Mucosa of descending colon (tissue), 3 donors: ENCODE measurements at regions not wholly inside any gene's neighbourhood (a gene's known extent, or its start where the extent isn't known, plus 50 kb on each side); places are given as distances from the start of the nearest gene placed in this dataset.

ENCODE experiments used
- ATAC-seq: fragments of 200-7000 bp; cut with Tn5 transposase; one replicate; pipeline ENCODE4 v1.9.1; 2020; ENCODE audit warnings: mild to moderate bottlenecking, moderate library complexity
- DNase-seq, 3 donors: peaks; one replicate each; pipeline ENCODE4 v3.0.0-alpha.2; 2020
- H3K36me3 ChIP-seq: fragments of 200-600 bp; one replicate; pipeline ENCODE4 v1.8.0; 2021; ENCODE audit warnings: low read depth, mild to moderate bottlenecking
- H3K4me1 ChIP-seq: fragments of 200-600 bp; one replicate; pipeline ENCODE4 v1.8.0; 2021; ENCODE audit warnings: low read depth, mild to moderate bottlenecking
- H3K4me3 ChIP-seq: fragments of 200-600 bp; one replicate; pipeline ENCODE4 v1.8.0; 2021; ENCODE audit warnings: mild to moderate bottlenecking
- H3K9me3 ChIP-seq: fragments of 200-600 bp; one replicate; pipeline ENCODE4 v1.8.0; 2021; ENCODE audit warnings: mild to moderate bottlenecking
- intact Hi-C, 2 donors: fragments of 100-400 bp; cut with DNase I in 1 of 2; cut with micrococcal nuclease in 1 of 2; formaldehyde crosslinking; loops; one replicate each; pipeline versions ENCODE4 v1.11.0 to v1.11.1; 2022; cut with DNase I, micrococcal nuclease
- TF ChIP-seq, protein P1 (sequence below): fragments of 200-600 bp; IDR thresholded peaks from one replicate; pipeline ENCODE4 v1.8.0; 2022; ENCODE audit warnings: antibody characterized with exemption, mild to moderate bottlenecking
- donor health status: DM: no; HTN: no; CAD: no; lungs with moderate emphysema.
- donor health status: DM: no; HTN: no; CAD: no.
- donor health status: DM: no; HTN: yes; CAD: no.

- Histone ChIP-seq H3K4me3 (no peak overlapping the region), H3K9me3 (no peaks in the 10 kb centered on the region), H3K36me3 (no peaks in the 10 kb centered on the region), H3K4me1 (no peaks in the 10 kb centered on the region)
- DNase-seq (no peak), ATAC-seq (no peak)
- TF ChIP-seq, protein P1, sequence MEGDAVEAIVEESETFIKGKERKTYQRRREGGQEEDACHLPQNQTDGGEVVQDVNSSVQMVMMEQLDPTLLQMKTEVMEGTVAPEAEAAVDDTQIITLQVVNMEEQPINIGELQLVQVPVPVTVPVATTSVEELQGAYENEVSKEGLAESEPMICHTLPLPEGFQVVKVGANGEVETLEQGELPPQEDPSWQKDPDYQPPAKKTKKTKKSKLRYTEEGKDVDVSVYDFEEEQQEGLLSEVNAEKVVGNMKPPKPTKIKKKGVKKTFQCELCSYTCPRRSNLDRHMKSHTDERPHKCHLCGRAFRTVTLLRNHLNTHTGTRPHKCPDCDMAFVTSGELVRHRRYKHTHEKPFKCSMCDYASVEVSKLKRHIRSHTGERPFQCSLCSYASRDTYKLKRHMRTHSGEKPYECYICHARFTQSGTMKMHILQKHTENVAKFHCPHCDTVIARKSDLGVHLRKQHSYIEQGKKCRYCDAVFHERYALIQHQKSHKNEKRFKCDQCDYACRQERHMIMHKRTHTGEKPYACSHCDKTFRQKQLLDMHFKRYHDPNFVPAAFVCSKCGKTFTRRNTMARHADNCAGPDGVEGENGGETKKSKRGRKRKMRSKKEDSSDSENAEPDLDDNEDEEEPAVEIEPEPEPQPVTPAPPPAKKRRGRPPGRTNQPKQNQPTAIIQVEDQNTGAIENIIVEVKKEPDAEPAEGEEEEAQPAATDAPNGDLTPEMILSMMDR, result no peak
- intact Hi-C loops, result no loop called here
These were observed 575.1 kb downstream of the SLITRK6 start for GRCh38 chr13:85223883-85224656.

- TF ChIP-seq, protein P1, result no peak
- intact Hi-C loops, result no loop called here
- no peak for ATAC-seq
- Histone ChIP-seq H3K4me3 (no peak overlapping the region), H3K4me1 (no peaks in the 10 kb centered on the region), H3K36me3 (no peaks in the 10 kb centered on the region), H3K9me3 (no peaks in the 10 kb centered on the region)
- DNase-seq, result no peak
These were observed 582.6 kb downstream of the SLITRK6 start for GRCh38 chr13:85216576-85216975.

DNA sequence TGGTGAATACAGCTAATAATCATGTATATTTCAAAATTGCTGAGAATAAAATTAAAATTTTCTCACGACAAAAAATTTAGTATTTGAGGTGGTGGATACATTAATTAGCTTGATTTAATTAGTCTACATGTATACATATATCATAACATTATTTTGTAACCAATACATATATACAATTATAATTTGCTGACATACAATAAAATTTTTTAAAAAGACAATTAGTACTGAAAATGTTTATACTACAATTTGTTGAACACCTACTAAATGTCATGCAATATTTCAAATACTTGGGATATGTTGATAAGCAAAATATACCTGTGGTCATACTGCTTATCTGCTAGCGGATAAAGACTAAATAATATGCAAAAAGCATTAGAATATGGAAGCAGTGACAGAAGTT, 586.5 kb downstream of the SLITRK6 start:
- Histone ChIP-seq H3K36me3 (no peaks in the 10 kb centered on the region), H3K4me3 (no peak overlapping the region), H3K9me3 (peaks cover 7% of the 10 kb centered on the region), H3K4me1 (no peaks in the 10 kb centered on the region)
- no peak for DNase-seq
- ATAC-seq, result no peak
- intact Hi-C loops, result no loop called here
- TF ChIP-seq, protein P1, result no peak

DNA sequence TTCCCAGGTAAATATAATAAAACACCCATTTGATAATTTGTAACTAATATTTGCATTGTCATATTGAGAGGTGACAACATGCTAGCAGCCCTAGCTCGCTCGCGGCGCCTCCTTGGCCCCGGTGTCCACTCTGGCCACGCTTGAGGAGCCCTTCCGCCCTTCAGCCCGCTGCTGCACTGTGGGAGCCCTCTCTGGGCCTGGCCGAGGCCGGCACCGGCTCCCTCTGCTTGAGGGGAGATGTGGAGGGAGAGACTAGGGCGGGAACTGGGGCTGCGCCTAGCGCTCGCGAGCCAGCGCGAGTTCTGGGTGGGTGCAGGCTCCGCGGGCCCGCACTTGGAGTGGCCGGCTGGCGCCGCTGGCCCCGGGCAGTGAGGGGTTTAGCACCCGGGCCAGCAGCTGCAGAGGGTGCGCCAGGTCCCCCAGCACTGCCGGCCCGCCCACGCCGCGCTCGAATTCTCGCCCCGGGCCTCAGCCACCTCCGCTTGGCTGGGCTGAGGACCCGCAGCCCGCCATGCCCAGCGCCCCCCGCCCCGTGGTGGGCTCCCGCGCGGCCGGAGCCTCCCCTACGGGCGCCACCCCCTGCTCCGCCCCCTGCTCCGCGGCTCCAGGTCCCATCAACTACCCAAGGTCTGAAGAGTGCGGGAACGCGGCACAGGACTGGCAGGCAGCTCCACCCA, 594.4 kb downstream of the SLITRK6 start:
- Histone ChIP-seq H3K9me3 (peaks cover 17% of the 10 kb centered on the region), H3K4me3 (no peak overlapping the region), H3K36me3 (no peaks in the 10 kb centered on the region), H3K4me1 (no peaks in the 10 kb centered on the region)
- TF ChIP-seq, protein P1, result no peak
- no peak for ATAC-seq
- DNase-seq, result no peak
- intact Hi-C loops, result no loop called here

- no peaks in the 10 kb centered on the region for H3K36me3 ChIP-seq
- TF ChIP-seq, protein P1, result no peak
- DNase-seq, result no peak
- H3K9me3 ChIP-seq, result no peaks in the 10 kb centered on the region
- intact Hi-C loops, result no loop called here
- no peak overlapping the region for H3K4me3 ChIP-seq
- ATAC-seq, result no peak
- no peaks in the 10 kb centered on the region for H3K4me1 ChIP-seq
These were observed 601.8 kb downstream of the SLITRK6 start for GRCh38 chr13:85197431-85197830.
